ENCODE measurements at regions not wholly inside any gene's neighbourhood (a gene's known extent, or its start where the extent isn't known, plus 50 kb on each side); places are given as distances from the start of the nearest gene placed in this dataset.

- Mint-ChIP-seq H3K27me3 (ENCODE audit: low read depth) (no peaks in the 10 kb centered on the region), H3K9me3 (peaks cover 19% of the 10 kb centered on the region), H3K27ac (no peak overlapping the region), H3K36me3 (no peaks in the 10 kb centered on the region), H3K4me1 (peaks cover 8% of the 10 kb centered on the region), H3K4me3 (no peak overlapping the region)
- no peak for TF ChIP-seq CTCF (IDR thresholded peaks at IDR 0.05; ENCODE audit: unreplicated experiment)
- no peak for DNase-seq (ENCODE audit: low spot score in 2 of 2, unreplicated experiment in 2 of 2)
Measured at GRCh38 chr14:49483268-49483667, 102.9 kb downstream of the RPS29 start.

- H3K36me3 Mint-ChIP-seq, result no peaks in the 10 kb centered on the region
- no peak overlapping the region for H3K4me3 Mint-ChIP-seq
- no peaks in the 10 kb centered on the region for H3K27me3 Mint-ChIP-seq (ENCODE audit: low read depth)
- TF ChIP-seq CTCF (IDR thresholded peaks at IDR 0.05; ENCODE audit: unreplicated experiment), result no peak
- DNase-seq (ENCODE audit: low spot score in 2 of 2, unreplicated experiment in 2 of 2), result no peak
- H3K4me1 Mint-ChIP-seq, result peaks cover 9% of the 10 kb centered on the region
- no peak overlapping the region for H3K27ac Mint-ChIP-seq
- peaks cover 16% of the 10 kb centered on the region for H3K9me3 Mint-ChIP-seq
Measured at GRCh38 chr14:49480979-49481498, 105.1 kb downstream of the RPS29 start.

- peaks cover 9% of the 10 kb centered on the region for H3K4me1 Mint-ChIP-seq
- H3K27me3 Mint-ChIP-seq (ENCODE audit: low read depth), result no peaks in the 10 kb centered on the region
- H3K36me3 Mint-ChIP-seq, result no peaks in the 10 kb centered on the region
- DNase-seq (ENCODE audit: low spot score in 2 of 2, unreplicated experiment in 2 of 2), result no peak
- no peak for TF ChIP-seq CTCF (IDR thresholded peaks at IDR 0.05; ENCODE audit: unreplicated experiment)
- peaks cover 16% of the 10 kb centered on the region for H3K9me3 Mint-ChIP-seq
- no peak overlapping the region for H3K27ac Mint-ChIP-seq
- H3K4me3 Mint-ChIP-seq, result no peak overlapping the region
Measured at GRCh38 chr14:49480053-49480760, 106.0 kb downstream of the RPS29 start.

GRCh38 chr14:49479432-49479831 is 106.7 kb downstream of the RPS29 start:
- Mint-ChIP-seq H3K4me3 (no peak overlapping the region), H3K36me3 (no peaks in the 10 kb centered on the region), H3K4me1 (peaks cover 9% of the 10 kb centered on the region), H3K27me3 (ENCODE audit: low read depth) (no peaks in the 10 kb centered on the region), H3K9me3 (peaks cover 16% of the 10 kb centered on the region), H3K27ac (no peak overlapping the region)
- TF ChIP-seq CTCF (IDR thresholded peaks at IDR 0.05; ENCODE audit: unreplicated experiment), result no peak
- DNase-seq (ENCODE audit: low spot score in 2 of 2, unreplicated experiment in 2 of 2), result no peak

GRCh38 chr14:49478784-49479183 is 107.4 kb downstream of the RPS29 start:
- no peak for DNase-seq (ENCODE audit: low spot score in 2 of 2, unreplicated experiment in 2 of 2)
- Mint-ChIP-seq H3K27ac (no peak overlapping the region), H3K9me3 (peaks cover 16% of the 10 kb centered on the region), H3K27me3 (ENCODE audit: low read depth) (no peaks in the 10 kb centered on the region), H3K4me3 (no peak overlapping the region), H3K4me1 (peaks cover 9% of the 10 kb centered on the region), H3K36me3 (no peaks in the 10 kb centered on the region)
- TF ChIP-seq CTCF (IDR thresholded peaks at IDR 0.05; ENCODE audit: unreplicated experiment), result no peak
